ENCODE measurements at regions not wholly inside any gene's neighbourhood (a gene's known extent, or its start where the extent isn't known, plus 50 kb on each side); places are given as distances from the start of the nearest gene placed in this dataset.

- no peak for DNase-seq
Observed at GRCh38 chr2:239538357-239539052, 137.7 kb upstream of the HDAC4 start.

GRCh38 chr2:239537633-239538356 lies 137.0 kb upstream of the HDAC4 start:
- no peak for DNase-seq

- DNase-seq = no peak
Observed at GRCh38 chr2:239536186-239536585, 135.4 kb upstream of the HDAC4 start.

GRCh38 chr2:239535413-239536144 lies 134.8 kb upstream of the HDAC4 start:
- no peak for DNase-seq

GRCh38 chr2:239534581-239535412 lies 134.0 kb upstream of the HDAC4 start:
- no peak for DNase-seq

GRCh38 chr2:239533569-239534316 lies 132.9 kb upstream of the HDAC4 start:
- DNase-seq = no peak

GRCh38 chr2:239532859-239533258 lies 132.0 kb upstream of the HDAC4 start:
- no peak for DNase-seq

GRCh38 chr2:239532250-239532649 lies 131.4 kb upstream of the HDAC4 start:
- DNase-seq = no peak

GRCh38 chr2:239531456-239532241 lies 130.8 kb upstream of the HDAC4 start:
- no peak for DNase-seq

- DNase-seq = no peak
Observed at GRCh38 chr2:239530749-239531316, 130.0 kb upstream of the HDAC4 start.

- DNase-seq = no peak
Observed at GRCh38 chr2:239529313-239530015, 128.6 kb upstream of the HDAC4 start.

- no peak for DNase-seq
Observed at GRCh38 chr2:239528883-239529282, 128.1 kb upstream of the HDAC4 start.

- no peak for DNase-seq
Observed at GRCh38 chr2:239528146-239528545, 127.3 kb upstream of the HDAC4 start.

GRCh38 chr2:239526666-239527415 lies 126.0 kb upstream of the HDAC4 start:
- DNase-seq = no peak

- no peak for DNase-seq
Observed at GRCh38 chr2:239526038-239526437, 125.2 kb upstream of the HDAC4 start.

- DNase-seq = no peak
Observed at GRCh38 chr2:239523954-239524330, 123.1 kb upstream of the HDAC4 start.

GRCh38 chr2:239523147-239523953 lies 122.5 kb upstream of the HDAC4 start:
- DNase-seq = no peak

GRCh38 chr2:239522740-239523119 lies 121.9 kb upstream of the HDAC4 start:
- DNase-seq = no peak
